HL-60 (cell line): ENCODE measurements at regions not wholly inside any gene's neighbourhood (a gene's known extent, or its start where the extent isn't known, plus 50 kb on each side); places are given as distances from the start of the nearest gene placed in this dataset.

Experiments used
- POLR2AphosphoS5 ChIP-seq: IDR thresholded peaks from 2 replicates; pipeline ENCODE4 v1.6.1; 2012; ENCODE audit warnings: low read depth
- REST ChIP-seq: IDR thresholded peaks from 2 replicates; pipeline ENCODE4 v1.6.1; 2012; ENCODE audit warnings: low read depth; ENCODE audit not compliant: insufficient replicate concordance
- SPI1 ChIP-seq: IDR thresholded peaks from 2 replicates; pipeline ENCODE4 v1.6.1; 2012; ENCODE audit warnings: low read depth, mild to moderate bottlenecking, borderline replicate concordance
- TF ChIP-seq, protein P1 (sequence below): IDR thresholded peaks from one replicate; pipeline ENCODE4 v1.5.1; 2011; ENCODE audit warnings: low read length, control low read depth, inconsistent platforms; ENCODE audit not compliant: insufficient read depth

- TF ChIP-seq, protein P1, sequence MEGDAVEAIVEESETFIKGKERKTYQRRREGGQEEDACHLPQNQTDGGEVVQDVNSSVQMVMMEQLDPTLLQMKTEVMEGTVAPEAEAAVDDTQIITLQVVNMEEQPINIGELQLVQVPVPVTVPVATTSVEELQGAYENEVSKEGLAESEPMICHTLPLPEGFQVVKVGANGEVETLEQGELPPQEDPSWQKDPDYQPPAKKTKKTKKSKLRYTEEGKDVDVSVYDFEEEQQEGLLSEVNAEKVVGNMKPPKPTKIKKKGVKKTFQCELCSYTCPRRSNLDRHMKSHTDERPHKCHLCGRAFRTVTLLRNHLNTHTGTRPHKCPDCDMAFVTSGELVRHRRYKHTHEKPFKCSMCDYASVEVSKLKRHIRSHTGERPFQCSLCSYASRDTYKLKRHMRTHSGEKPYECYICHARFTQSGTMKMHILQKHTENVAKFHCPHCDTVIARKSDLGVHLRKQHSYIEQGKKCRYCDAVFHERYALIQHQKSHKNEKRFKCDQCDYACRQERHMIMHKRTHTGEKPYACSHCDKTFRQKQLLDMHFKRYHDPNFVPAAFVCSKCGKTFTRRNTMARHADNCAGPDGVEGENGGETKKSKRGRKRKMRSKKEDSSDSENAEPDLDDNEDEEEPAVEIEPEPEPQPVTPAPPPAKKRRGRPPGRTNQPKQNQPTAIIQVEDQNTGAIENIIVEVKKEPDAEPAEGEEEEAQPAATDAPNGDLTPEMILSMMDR, result no peak
- TF ChIP-seq POLR2AphosphoS5 (no peak), REST (no peak), SPI1 (no peak)
Measured at GRCh38 chr5:117209479-117209878, 634.9 kb upstream of the SEMA6A start.
